ENCODE measurements at regions not wholly inside any gene's neighbourhood (a gene's known extent, or its start where the extent isn't known, plus 50 kb on each side); places are given as distances from the start of the nearest gene placed in this dataset.

GRCh38 chr2:33735096-33735495 lies 136.0 kb upstream of the FAM98A start (continued):
- no peak for TF ChIP-seq CTCF (IDR thresholded peaks at IDR 0.05 in 2 of 3, conservative IDR thresholded peaks at IDR 0.05 in 1 of 3; ENCODE audit: control insufficient read depth in 2 of 3, extremely low read depth in 1 of 3, insufficient read depth in 1 of 3, low read depth in 3 of 3, low read length in 3 of 3)
- no peak for TF ChIP-seq LARP7 (IDR thresholded peaks at IDR 0.05)
- TF ChIP-seq CBFB (IDR thresholded peaks at IDR 0.05; ENCODE audit: low read depth) = no peak
- TF ChIP-seq EED (IDR thresholded peaks at IDR 0.05; ENCODE audit: low read depth) = no peak
- no peak for TF ChIP-seq HDAC2 (IDR thresholded peaks at IDR 0.05)
- no peak for TF ChIP-seq ELK1 (IDR thresholded peaks at IDR 0.05; ENCODE audit: low read depth, low read length)
- no peak for TF ChIP-seq ZBTB40 (IDR thresholded peaks at IDR 0.05; ENCODE audit: borderline replicate concordance)
- no peak for TF ChIP-seq ZNF384 (IDR thresholded peaks at IDR 0.05; ENCODE audit: borderline replicate concordance, low read depth, low read length)
- no peak for TF ChIP-seq CHD2 (IDR thresholded peaks at IDR 0.05; ENCODE audit: borderline replicate concordance, low read depth, low read length)
- TF ChIP-seq SRF (IDR thresholded peaks at IDR 0.05; ENCODE audit: low read depth in 2 of 2, low read length in 2 of 2) = no peak
- TF ChIP-seq PBX3 (IDR thresholded peaks at IDR 0.05; ENCODE audit: insufficient replicate concordance, low read depth, low read length) = no peak
- TF ChIP-seq ZNF622 (IDR thresholded peaks at IDR 0.05) = no peak
- TF ChIP-seq ZNF217 (IDR thresholded peaks at IDR 0.05) = no peak
- TF ChIP-seq JUNB (IDR thresholded peaks at IDR 0.05) = no peak

Data from GM12878 (cell line).